K562 (cell line): ENCODE measurements at regions not wholly inside any gene's neighbourhood (a gene's known extent, or its start where the extent isn't known, plus 50 kb on each side); places are given as distances from the start of the nearest gene placed in this dataset.

Experiments used
- ATAC-seq: fragments of 200-7000 bp; cut with Tn5 transposase; 3 replicates; pipeline ENCODE4 v1.9.1; 2020; ENCODE audit warnings: moderate library complexity
- BruUV-seq: library from RNA; stranded (reverse); fragments of 400-500 nt; replicated peaks from 2 replicates; lab custom pipeline; 2021; lab: Mats Ljungman, UMichigan
- CTCF ChIA-PET: fragments of 300-600 bp; formaldehyde crosslinking; extraction: SDS; loops from one replicate; lab custom pipeline; 2021; ENCODE audit warnings: low intra/inter-chr PET ratio; lab: Yijun Ruan, JAX
- POLR2A ChIA-PET: fragments of 300-600, 350-650 bp; sonication (Branson Sonifier 250); formaldehyde crosslinking; extraction: SDS; loops from one replicate; lab custom pipeline; 2021; ENCODE audit warnings: antibody characterized with exemption, inconsistent platforms; lab: Yijun Ruan, JAX
- DNase-seq, 4 experiments: peaks; one replicate each; pipeline versions ENCODE4 v3.0.0 to v3.0.0-alpha.2; 2011 to 2018; ENCODE audit warnings: low spot score in 3 of 4, mixed read lengths in 3 of 4; ENCODE audit errors: extremely low read depth in 1 of 4
- FAIRE-seq: peaks from 2 replicates; lab custom pipeline; 2011; peaks lifted over from hg19 to GRCh38; lab: Jason Lieb, UNC
- H2AFZ ChIP-seq: 2 replicates; pipeline ENCODE4 v1.6.0; 2011; ENCODE audit warnings: low read depth, low read length, control low read depth, inconsistent platforms
- H3K27ac ChIP-seq: fragments of 200-600 bp; 3 replicates; pipeline ENCODE4 v1.8.0; 2011; ENCODE audit warnings: low read depth, mild to moderate bottlenecking, control low read depth, inconsistent platforms, low read length, moderate library complexity, mixed read lengths; ENCODE audit errors: extremely low read depth
- H3K27me3 ChIP-seq, 2 experiments: fragments of 300-600 bp in 1 of 2; 2 replicates in 1 of 2; 3 replicates in 1 of 2; pipeline versions ENCODE4 v1.6.0 to v1.8.0; 2011; ENCODE audit warnings: inconsistent platforms in 2 of 2, low read length in 2 of 2, mild to moderate bottlenecking in 1 of 2, mixed read lengths in 1 of 2, moderate library complexity in 1 of 2; ENCODE audit not compliant: control insufficient read depth in 2 of 2, insufficient read depth in 2 of 2
- H3K36me3 ChIP-seq: fragments of 300-600 bp; 3 replicates; pipeline ENCODE4 v1.8.0; 2011; ENCODE audit warnings: mild to moderate bottlenecking, low read length, inconsistent platforms; ENCODE audit not compliant: control insufficient read depth, insufficient read depth
- H3K4me1 ChIP-seq, 2 experiments: fragments of 200-600 bp in 1 of 2; replicated peaks in 1 of 2; 2 replicates in 1 of 2; 3 replicates in 1 of 2; pipeline versions ENCODE4 v1.5.1 to v1.8.0; 2011; ENCODE audit warnings: inconsistent platforms in 2 of 2, low read length in 2 of 2, mild to moderate bottlenecking in 1 of 2, mixed read lengths in 1 of 2, moderate library complexity in 1 of 2; ENCODE audit not compliant: control insufficient read depth in 2 of 2, insufficient read depth in 2 of 2
- H3K4me2 ChIP-seq: 2 replicates; pipeline ENCODE4 v1.6.1; 2011; ENCODE audit warnings: low read length, control low read depth, inconsistent platforms, mixed read lengths; ENCODE audit not compliant: insufficient read depth
- H3K4me3 ChIP-seq: fragments of 200-600 bp; sonication (generic), shearing (Covaris generic); 2 replicates; pipeline ENCODE4 v1.5.1; 2016; ENCODE audit warnings: control low read depth, inconsistent platforms
- H3K79me2 ChIP-seq: fragments of 200-600 bp; 3 replicates; pipeline ENCODE4 v1.8.0; 2011; ENCODE audit warnings: low read length, inconsistent platforms; ENCODE audit not compliant: control insufficient read depth, insufficient read depth
- H3K9ac ChIP-seq, 2 experiments: 2 replicates each; pipeline versions ENCODE4 v1.6.0 to v1.6.1; 2011; ENCODE audit warnings: low read depth in 2 of 2, low read length in 2 of 2, control low read depth in 1 of 2, inconsistent platforms in 1 of 2, mild to moderate bottlenecking in 1 of 2, mixed read lengths in 1 of 2; ENCODE audit not compliant: insufficient read depth in 1 of 2
- H3K9me1 ChIP-seq: one replicate; pipeline ENCODE4 v1.6.0; 2011; ENCODE audit warnings: inconsistent platforms, mild to moderate bottlenecking, low read length, moderate library complexity; ENCODE audit not compliant: control insufficient read depth, insufficient read depth
- H3K9me3 ChIP-seq: replicated peaks from 2 replicates; pipeline ENCODE4 v1.5.1; 2011; ENCODE audit warnings: low read depth, low read length, inconsistent platforms; ENCODE audit not compliant: control insufficient read depth, insufficient read depth
- H4K20me1 ChIP-seq: replicated peaks from 2 replicates; pipeline ENCODE4 v1.6.1; 2011; ENCODE audit warnings: low read length, inconsistent platforms, mixed read lengths; ENCODE audit not compliant: control insufficient read depth, insufficient read depth
- C11orf30 ChIP-seq: fragments of 450-650 bp; IDR thresholded peaks from 2 replicates; pipeline ENCODE4 v1.6.1; 2016; ENCODE audit warnings: low read depth, mild to moderate bottlenecking
- CBFA2T2 ChIP-seq: fragments of 450-650 bp; conservative IDR thresholded peaks from 2 replicates; pipeline ENCODE4 v1.6.1; 2017; ENCODE audit warnings: mild to moderate bottlenecking
- ETV6 ChIP-seq, 3 experiments: fragments of 150-350 bp in 1 of 3; sonication (generic) in 1 of 3; formaldehyde crosslinking in 1 of 3; IDR thresholded peaks; 2 replicates each; pipeline versions ENCODE4 v1.6.1 to v1.8.0; 2014 to 2022; ENCODE audit warnings: borderline replicate concordance in 2 of 3, low read depth in 2 of 3, antibody characterized with exemption in 1 of 3, low read length in 1 of 3, mild to moderate bottlenecking in 1 of 3, missing genetic modification reagents in 1 of 3
- FOXJ3 ChIP-seq: sonication (generic); formaldehyde crosslinking; IDR thresholded peaks from 2 replicates; pipeline ENCODE4 v1.4.0; 2020; ENCODE audit warnings: mild to moderate bottlenecking, missing genetic modification reagents
- MAFF ChIP-seq: IDR thresholded peaks from 2 replicates; pipeline ENCODE4 v1.6.1; 2012; ENCODE audit warnings: low read length, improper control_type of control experiment
- PHF20 ChIP-seq: fragments of 450-650 bp; IDR thresholded peaks from 2 replicates; pipeline ENCODE4 v1.6.1; 2018; ENCODE audit not compliant: partially characterized antibody
- SAFB ChIP-seq: fragments of 200-400 bp; formaldehyde crosslinking; IDR thresholded peaks from 2 replicates; pipeline ENCODE4 v1.6.1; 2017; ENCODE audit warnings: low read depth, low read length, borderline replicate concordance
- ZNF316 ChIP-seq: fragments of 450-650 bp; IDR thresholded peaks from 2 replicates; pipeline ENCODE4 v1.6.1; 2016
- WGBS: fragments of 100-300 bp; shearing (Covaris generic); methylation state at CpG from one replicate; pipeline ENCODE4 v1.1.6; 2016; ENCODE audit warnings: low coverage, mixed read lengths; ENCODE audit not compliant: insufficient coverage; ENCODE audit errors: missing lambda C conversion rate; 5-methylcytosine and 5-hydroxymethylcytosine counted together
- in situ Hi-C: fragments of 300-500 bp; cut with MboI; formaldehyde crosslinking; loops from 4 replicates; pipeline ENCODE4 v1.15.0; 2018; ENCODE audit warnings: inconsistent platforms, mixed read lengths
- intact Hi-C: fragments of 100-400 bp; cut with micrococcal nuclease; formaldehyde crosslinking; loops from 2 replicates; pipeline ENCODE4 v1.14.2; 2022

DNA sequence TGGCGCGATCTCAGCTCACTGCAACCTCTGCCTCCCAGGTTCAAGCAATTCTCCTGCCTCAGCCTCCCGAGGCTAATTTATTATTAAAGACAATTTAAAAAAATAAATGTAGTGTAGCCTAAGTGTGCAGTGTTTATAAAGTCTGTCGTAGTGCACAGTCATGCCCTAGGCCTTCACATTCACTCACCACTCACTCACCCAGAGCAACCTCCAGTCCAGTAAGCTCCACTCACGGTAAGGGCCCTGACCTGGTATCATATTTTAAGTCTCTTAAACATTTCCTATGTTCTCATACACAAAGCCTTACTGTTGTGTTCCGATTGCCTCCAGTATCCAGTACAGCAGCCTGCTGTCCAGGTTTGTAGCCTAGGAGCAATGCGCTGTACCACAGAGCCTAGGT, 168.2 kb upstream of the FOXQ1 start (continued):
- TF ChIP-seq PHF20, result no peak
- TF ChIP-seq SAFB, result no peak
- no peak for TF ChIP-seq ETV6 (IDR thresholded peaks at IDR 0.05; ENCODE audit: borderline replicate concordance in 1 of 2, low read depth in 2 of 2, low read length in 1 of 2)
- no peak for TF ChIP-seq ETV6 (CRISPR knock-in tag; IDR thresholded peaks at IDR 0.05; ENCODE audit: borderline replicate concordance)
- no peak for TF ChIP-seq CBFA2T2

- no peak for FAIRE-seq
- CTCF ChIA-PET, result no interaction called here
- no peaks in the 10 kb centered on the region for H3K9me1 ChIP-seq
Measured at GRCh38 chr6:1139155-1139890, 172.6 kb upstream of the FOXQ1 start.

More at GRCh38 chr6:1139155-1139890, 172.6 kb upstream of the FOXQ1 start:
- Histone ChIP-seq H3K9ac (no peak overlapping the region), H3K79me2 (no peaks in the 10 kb centered on the region), H3K27ac (no peak overlapping the region), H3K4me2 (no peak overlapping the region), H4K20me1 (no peaks in the 10 kb centered on the region), H3K36me3 (no peaks in the 10 kb centered on the region), H2AFZ (no peak overlapping the region), H3K4me1 (no peaks in the 10 kb centered on the region), H3K4me3 (no peak overlapping the region), H3K27me3 (no peaks in the 10 kb centered on the region), H3K9me3 (no peaks in the 10 kb centered on the region)
- DNase-seq, result no peak
- TF ChIP-seq MAFF (peak; percentile 22; the same call in 1 of the 2 replicates), FOXJ3 (CRISPR knock-in tag) (no peak), ZNF316 (peak; percentile 72), C11orf30 (peak; percentile 20; the same call in 1 of the 2 replicates)
- POLR2A ChIA-PET, result no interaction called here
- no TSS peak for BruUV-seq
- intact Hi-C loops, result no loop called here
- no peak for ATAC-seq
- in situ Hi-C loops, result no loop called here
- WGBS, result 0% methylated on average over 4 of the region's 4 CpGs
